ENCODE measurements at regions not wholly inside any gene's neighbourhood (a gene's known extent, or its start where the extent isn't known, plus 50 kb on each side); places are given as distances from the start of the nearest gene placed in this dataset.

DNA sequence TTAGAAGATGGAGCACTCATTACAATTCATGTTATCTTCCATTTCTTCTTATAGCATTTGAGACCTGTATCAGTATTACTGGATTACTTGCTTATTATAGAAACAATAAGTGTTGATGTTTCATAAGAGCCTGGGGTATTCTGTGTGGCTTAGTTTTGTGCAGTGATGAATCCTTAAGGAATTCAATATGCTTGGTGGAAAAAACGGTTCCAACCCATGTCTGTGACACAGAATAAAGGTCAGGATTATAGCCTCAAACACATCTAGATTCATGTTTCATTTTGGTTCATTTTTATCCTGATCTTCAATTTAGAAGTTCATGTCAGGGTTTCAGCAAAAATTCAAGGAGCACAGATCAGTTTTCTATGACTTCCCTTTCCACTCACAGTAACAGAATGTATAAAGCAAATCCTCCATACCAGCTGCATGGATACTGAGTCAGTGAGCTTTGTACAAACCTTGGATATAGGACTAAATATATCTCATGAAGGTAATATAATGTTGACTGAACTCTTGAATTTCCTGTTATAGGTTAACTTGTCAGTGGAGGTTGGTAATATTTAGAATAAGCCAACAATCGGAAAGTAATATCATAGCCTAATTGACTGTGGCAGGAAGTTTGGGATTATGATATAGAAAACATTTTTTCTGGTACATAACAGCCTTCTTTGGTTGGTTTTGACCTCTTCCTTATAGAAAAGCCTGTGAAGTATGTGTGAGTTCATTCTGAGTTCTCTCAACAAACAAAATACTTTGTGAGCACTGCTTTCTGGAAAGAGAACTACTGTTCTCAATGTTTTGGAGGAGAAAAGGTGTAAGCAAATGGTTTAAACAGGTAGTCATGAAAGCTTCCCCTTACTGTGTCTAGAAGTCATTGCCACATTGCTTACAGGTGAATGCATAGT lies 218.2 kb upstream of the TPM1 start:
- FAIRE-seq (no peak), DNase-seq (ENCODE audit: insufficient read length, low spot score) (no peak)
- TF ChIP-seq POLR2A (IDR thresholded peaks at IDR 0.05; ENCODE audit: low read depth, low read length) = no peak
- no peak for TF ChIP-seq POLR2AphosphoS5 (IDR thresholded peaks at IDR 0.05; ENCODE audit: low read depth, low read length)
- no peak for TF ChIP-seq TAF1 (IDR thresholded peaks at IDR 0.05; ENCODE audit: low read depth, low read length)
- TF ChIP-seq POU2F2 (IDR thresholded peaks at IDR 0.05; ENCODE audit: low read depth, low read length) = no peak
- TF ChIP-seq SPI1 (IDR thresholded peaks at IDR 0.05; ENCODE audit: low read depth, low read length) = no peak
- no peak for TF ChIP-seq PAX5 (IDR thresholded peaks at IDR 0.05; ENCODE audit: insufficient read depth, low read length, severe bottlenecking)

DNA sequence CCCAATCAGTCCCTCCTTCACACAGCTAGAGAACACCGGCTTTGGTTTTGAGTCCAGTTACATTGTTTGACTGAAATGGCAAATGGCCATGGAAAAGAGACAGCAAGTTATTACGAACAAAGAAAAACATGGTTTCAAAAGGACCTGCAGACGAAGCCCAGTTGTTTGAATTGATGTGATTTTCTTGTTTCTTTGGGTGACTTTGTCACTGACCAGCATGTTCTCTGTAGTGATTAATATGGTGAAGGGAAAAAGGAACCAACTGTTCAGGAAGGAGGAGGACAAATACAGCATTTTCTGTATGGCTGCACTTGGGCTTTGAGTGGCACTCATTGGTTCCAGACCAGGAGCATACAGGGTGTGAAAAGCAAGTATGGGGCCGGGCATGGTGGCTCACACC lies 217.4 kb upstream of the TPM1 start:
- TF ChIP-seq POU2F2 (IDR thresholded peaks at IDR 0.05; ENCODE audit: low read depth, low read length) (no peak), SPI1 (IDR thresholded peaks at IDR 0.05; ENCODE audit: low read depth, low read length) (no peak), POLR2A (IDR thresholded peaks at IDR 0.05; ENCODE audit: low read depth, low read length) (no peak), TAF1 (IDR thresholded peaks at IDR 0.05; ENCODE audit: low read depth, low read length) (no peak), POLR2AphosphoS5 (IDR thresholded peaks at IDR 0.05; ENCODE audit: low read depth, low read length) (no peak), PAX5 (IDR thresholded peaks at IDR 0.05; ENCODE audit: insufficient read depth, low read length, severe bottlenecking) (no peak)
- FAIRE-seq (no peak), DNase-seq (ENCODE audit: insufficient read length, low spot score) (no peak)

DNA sequence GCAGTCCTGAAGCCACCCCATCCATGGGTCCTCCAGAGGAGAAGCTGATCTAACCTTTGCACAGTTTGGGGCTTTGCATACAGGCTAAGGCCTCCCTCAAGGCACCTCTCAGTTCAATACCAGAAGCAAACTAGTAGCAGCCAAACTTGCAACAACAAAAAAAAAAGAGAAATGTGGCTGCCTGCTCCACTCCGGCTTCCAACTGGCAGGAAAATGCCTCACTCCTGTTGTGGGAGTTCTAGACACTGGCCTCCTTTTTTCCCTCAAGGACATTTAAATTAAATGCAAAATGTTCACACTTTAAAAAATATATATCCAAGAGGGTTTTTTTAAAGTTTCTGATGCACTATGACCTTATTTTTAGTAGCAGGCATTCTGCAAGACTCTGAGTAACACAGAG lies 216.0 kb upstream of the TPM1 start:
- no peak for TF ChIP-seq TAF1 (IDR thresholded peaks at IDR 0.05; ENCODE audit: low read depth, low read length)
- TF ChIP-seq SPI1 (IDR thresholded peaks at IDR 0.05; ENCODE audit: low read depth, low read length) = no peak
- TF ChIP-seq POLR2AphosphoS5 (IDR thresholded peaks at IDR 0.05; ENCODE audit: low read depth, low read length) = no peak
- no peak for TF ChIP-seq POLR2A (IDR thresholded peaks at IDR 0.05; ENCODE audit: low read depth, low read length)
- TF ChIP-seq PAX5 (IDR thresholded peaks at IDR 0.05; ENCODE audit: insufficient read depth, low read length, severe bottlenecking) = no peak
- TF ChIP-seq POU2F2 (IDR thresholded peaks at IDR 0.05; ENCODE audit: low read depth, low read length) = no peak
- FAIRE-seq = no peak
- DNase-seq (ENCODE audit: insufficient read length, low spot score) = no peak

DNA sequence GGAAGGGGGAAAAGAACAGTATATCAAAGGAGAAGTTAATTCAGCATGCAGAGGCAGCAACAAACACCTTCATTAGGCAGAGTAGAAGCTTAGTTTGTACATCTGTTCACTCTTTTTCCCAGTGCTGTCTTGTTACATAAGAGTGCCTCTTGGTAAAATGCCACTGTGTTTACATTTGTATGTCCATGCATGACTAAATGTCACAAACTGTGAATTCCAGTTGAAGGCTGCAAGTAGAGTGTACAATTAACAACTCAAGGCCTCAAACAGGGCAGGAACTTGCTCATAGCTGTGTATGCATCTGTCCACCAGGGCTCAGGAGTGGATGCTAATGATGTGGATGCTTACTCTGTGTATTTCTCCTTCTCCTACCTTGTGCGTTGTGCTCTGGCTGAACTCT lies 214.2 kb upstream of the TPM1 start:
- DNase-seq (ENCODE audit: insufficient read length, low spot score) (no peak), FAIRE-seq (no peak)
- TF ChIP-seq TAF1 (IDR thresholded peaks at IDR 0.05; ENCODE audit: low read depth, low read length) = no peak
- no peak for TF ChIP-seq PAX5 (IDR thresholded peaks at IDR 0.05; ENCODE audit: insufficient read depth, low read length, severe bottlenecking)
- no peak for TF ChIP-seq POLR2A (IDR thresholded peaks at IDR 0.05; ENCODE audit: low read depth, low read length)
- no peak for TF ChIP-seq POLR2AphosphoS5 (IDR thresholded peaks at IDR 0.05; ENCODE audit: low read depth, low read length)
- TF ChIP-seq POU2F2 (IDR thresholded peaks at IDR 0.05; ENCODE audit: low read depth, low read length) = no peak
- no peak for TF ChIP-seq SPI1 (IDR thresholded peaks at IDR 0.05; ENCODE audit: low read depth, low read length)

DNA sequence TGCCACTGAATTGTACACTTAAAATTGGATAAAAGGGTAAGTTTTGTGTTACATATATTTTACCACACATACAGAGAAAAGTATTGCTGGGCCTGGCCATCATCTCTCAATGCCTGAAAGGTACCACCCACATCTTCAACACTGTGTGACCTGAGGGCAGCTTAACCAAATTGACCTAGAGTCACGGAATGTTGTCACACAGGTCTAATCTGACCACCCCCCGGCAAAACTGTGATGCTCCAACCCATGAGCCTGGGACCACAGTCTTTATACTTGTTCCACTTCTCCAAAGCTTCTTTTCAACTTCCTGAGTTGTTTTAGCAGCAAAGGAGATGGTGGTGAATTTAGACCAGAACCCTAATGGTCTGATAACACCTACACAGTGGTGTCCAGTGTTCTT lies 210.3 kb upstream of the TPM1 start:
- TF ChIP-seq PAX5 (IDR thresholded peaks at IDR 0.05; ENCODE audit: insufficient read depth, low read length, severe bottlenecking) = no peak
- FAIRE-seq = no peak
- no peak for DNase-seq (ENCODE audit: insufficient read length, low spot score)

DNA sequence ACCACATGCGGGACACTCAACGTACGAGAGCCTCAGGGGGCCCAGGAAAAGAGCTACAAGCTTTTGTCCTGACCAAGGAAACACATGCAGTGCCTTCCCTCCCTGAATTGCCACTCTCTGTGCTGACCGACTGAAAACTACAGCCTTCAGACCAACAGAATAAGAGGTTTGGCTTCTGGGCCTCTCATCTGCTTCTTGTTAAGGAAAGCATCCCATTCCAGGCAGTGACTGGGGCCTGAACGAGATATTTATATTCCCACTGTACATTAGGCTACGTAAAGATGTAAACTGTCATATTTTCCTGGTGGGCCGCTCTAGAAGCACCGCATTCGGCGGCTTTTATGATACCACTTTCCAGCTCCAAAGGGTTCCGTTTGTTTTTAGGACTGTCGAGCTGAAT lies 208.9 kb upstream of the TPM1 start:
- no peak for DNase-seq (ENCODE audit: insufficient read length, low spot score)
- TF ChIP-seq TAF1 (IDR thresholded peaks at IDR 0.05; ENCODE audit: low read depth, low read length) (no peak), POU2F2 (IDR thresholded peaks at IDR 0.05; ENCODE audit: low read depth, low read length) (no peak), SPI1 (IDR thresholded peaks at IDR 0.05; ENCODE audit: low read depth, low read length) (no peak), POLR2AphosphoS5 (IDR thresholded peaks at IDR 0.05; ENCODE audit: low read depth, low read length) (no peak), PAX5 (IDR thresholded peaks at IDR 0.05; ENCODE audit: insufficient read depth, low read length, severe bottlenecking) (no peak), POLR2A (IDR thresholded peaks at IDR 0.05; ENCODE audit: low read depth, low read length) (no peak)
- no peak for FAIRE-seq

DNA sequence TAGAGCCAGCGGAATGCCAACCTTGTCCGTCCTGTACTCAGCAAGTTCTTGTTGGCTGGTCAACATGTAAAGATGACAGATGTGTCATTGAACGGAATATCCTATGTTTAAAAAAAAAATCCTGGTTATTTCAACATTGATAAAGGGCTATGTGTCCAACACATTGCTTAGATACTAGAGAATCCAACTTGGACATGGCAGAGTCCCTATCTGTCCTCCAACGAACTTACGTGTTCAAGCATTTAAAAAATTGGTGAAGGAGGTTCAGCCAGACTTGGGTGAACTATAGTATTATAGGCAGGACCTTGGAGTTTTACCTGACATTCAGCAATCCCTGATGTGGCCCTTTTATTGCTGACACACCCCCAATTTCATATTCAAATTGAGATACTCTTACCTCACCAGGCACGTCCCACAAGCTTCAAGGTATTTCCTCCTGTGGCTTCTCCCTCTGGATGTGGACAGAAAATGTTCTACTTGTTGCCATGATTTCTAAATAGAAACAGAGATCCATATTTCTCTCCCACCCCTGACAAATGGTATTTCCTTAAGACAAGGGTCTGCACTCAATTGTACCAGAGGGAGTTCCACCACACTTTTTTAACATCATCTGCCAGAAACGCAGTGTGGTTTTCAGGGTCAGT lies 207.7 kb upstream of the TPM1 start:
- TF ChIP-seq PAX5 (IDR thresholded peaks at IDR 0.05; ENCODE audit: insufficient read depth, low read length, severe bottlenecking) = no peak
- TF ChIP-seq SPI1 (IDR thresholded peaks at IDR 0.05; ENCODE audit: low read depth, low read length) = no peak
- TF ChIP-seq POU2F2 (IDR thresholded peaks at IDR 0.05; ENCODE audit: low read depth, low read length) = no peak
- no peak for TF ChIP-seq POLR2A (IDR thresholded peaks at IDR 0.05; ENCODE audit: low read depth, low read length)
- TF ChIP-seq TAF1 (IDR thresholded peaks at IDR 0.05; ENCODE audit: low read depth, low read length) = no peak
- no peak for TF ChIP-seq POLR2AphosphoS5 (IDR thresholded peaks at IDR 0.05; ENCODE audit: low read depth, low read length)
- FAIRE-seq (no peak), DNase-seq (ENCODE audit: insufficient read length, low spot score) (no peak)

DNA sequence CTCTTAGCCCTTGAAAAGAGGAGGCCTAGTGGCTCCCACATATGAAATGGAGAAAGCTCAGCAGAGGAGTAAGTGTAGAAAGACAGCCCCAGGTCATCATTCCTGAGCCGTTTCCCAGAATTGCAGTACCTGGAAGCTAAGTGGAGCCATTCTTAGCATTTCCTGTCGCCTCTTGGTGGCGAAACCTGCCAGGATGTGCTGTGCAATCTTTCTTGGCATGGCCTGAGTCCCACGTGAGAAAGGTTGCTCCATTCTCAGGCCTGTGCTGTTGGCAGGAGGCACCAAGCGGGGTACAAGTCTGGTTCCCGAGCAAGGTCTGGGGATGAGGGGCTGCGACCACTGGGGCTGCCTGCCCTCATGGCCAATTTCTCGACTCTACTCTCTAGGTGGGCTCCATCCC lies 207.2 kb upstream of the TPM1 start:
- DNase-seq (ENCODE audit: insufficient read length, low spot score) (no peak), FAIRE-seq (no peak)
- TF ChIP-seq TAF1 (IDR thresholded peaks at IDR 0.05; ENCODE audit: low read depth, low read length) (no peak), PAX5 (IDR thresholded peaks at IDR 0.05; ENCODE audit: insufficient read depth, low read length, severe bottlenecking) (no peak), SPI1 (IDR thresholded peaks at IDR 0.05; ENCODE audit: low read depth, low read length) (no peak), POLR2A (IDR thresholded peaks at IDR 0.05; ENCODE audit: low read depth, low read length) (no peak), POLR2AphosphoS5 (IDR thresholded peaks at IDR 0.05; ENCODE audit: low read depth, low read length) (no peak), POU2F2 (IDR thresholded peaks at IDR 0.05; ENCODE audit: low read depth, low read length) (no peak)

DNA sequence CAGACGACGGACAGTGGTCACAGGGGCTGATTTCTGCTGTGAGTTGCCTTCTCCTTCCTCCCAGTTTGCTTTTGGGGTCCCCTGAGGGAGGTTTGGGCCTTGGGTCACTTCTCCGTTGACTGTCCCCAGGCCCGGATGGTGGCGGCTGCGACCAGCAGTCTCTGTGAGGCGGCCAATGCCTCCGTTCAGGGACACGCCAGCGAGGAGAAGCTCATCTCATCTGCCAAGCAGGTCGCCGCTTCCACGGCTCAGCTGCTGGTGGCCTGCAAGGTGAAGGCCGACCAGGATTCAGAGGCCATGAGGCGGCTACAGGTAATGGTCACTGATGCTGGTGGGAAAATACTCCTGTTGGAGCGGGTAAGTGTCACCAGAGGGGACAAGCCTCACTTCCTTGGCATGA lies 206.8 kb upstream of the TPM1 start:
- FAIRE-seq (no peak), DNase-seq (ENCODE audit: insufficient read length, low spot score) (no peak)
- TF ChIP-seq POU2F2 (IDR thresholded peaks at IDR 0.05; ENCODE audit: low read depth, low read length) (no peak), PAX5 (IDR thresholded peaks at IDR 0.05; ENCODE audit: insufficient read depth, low read length, severe bottlenecking) (no peak), TAF1 (IDR thresholded peaks at IDR 0.05; ENCODE audit: low read depth, low read length) (no peak), POLR2A (IDR thresholded peaks at IDR 0.05; ENCODE audit: low read depth, low read length) (no peak), SPI1 (IDR thresholded peaks at IDR 0.05; ENCODE audit: low read depth, low read length) (no peak), POLR2AphosphoS5 (IDR thresholded peaks at IDR 0.05; ENCODE audit: low read depth, low read length) (no peak)
